ENCODE measurements at regions not wholly inside any gene's neighbourhood (a gene's known extent, or its start where the extent isn't known, plus 50 kb on each side); places are given as distances from the start of the nearest gene placed in this dataset.

DNA sequence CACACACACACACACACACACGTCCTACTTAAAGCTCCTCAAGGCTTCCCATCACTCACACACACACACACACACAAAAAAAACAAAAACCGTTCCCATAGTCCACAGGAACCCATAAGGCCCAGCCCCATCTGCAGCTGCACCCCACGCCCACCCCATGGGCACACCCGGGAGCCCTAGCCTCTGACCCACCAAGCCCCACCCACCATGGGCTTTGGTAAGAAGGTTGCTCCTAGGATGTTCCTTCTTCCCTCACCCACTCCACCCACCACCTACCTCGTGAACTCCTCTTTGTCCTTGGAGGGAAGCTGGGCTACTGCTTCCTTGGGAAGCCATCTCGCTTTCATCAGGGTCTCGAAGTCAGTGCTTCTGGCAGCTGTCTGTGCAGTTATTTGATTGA, 115.1 kb downstream of the TPRA1 start:
- Histone ChIP-seq H3K27me3 (ENCODE audit: control insufficient read depth in 2 of 2, insufficient read depth in 2 of 2, low read length in 2 of 2) (peaks cover 0 to 2% of the 10 kb centered on the region in 2 experiments), H3K4me2 (ENCODE audit: insufficient read depth, low read length) (no peak overlapping the region), H3K27ac (ENCODE audit: insufficient read depth, low read depth, low read length) (no peak overlapping the region), H3K36me3 (ENCODE audit: control insufficient read depth in 2 of 2, extremely low read depth in 1 of 2, insufficient read depth in 2 of 2, low read length in 2 of 2) (no peaks in the 10 kb centered on the region), H3K79me2 (ENCODE audit: control insufficient read depth, insufficient read depth, low read length) (no peaks in the 10 kb centered on the region), H3K4me3 (replicated peaks in 1 of 3; ENCODE audit: insufficient read depth in 1 of 3, low read depth in 1 of 3, low read length in 3 of 3) (no peak overlapping the region), H3K9me3 (replicated peaks; ENCODE audit: control insufficient read depth, insufficient read depth, low read length) (no peaks in the 10 kb centered on the region), H2AFZ (ENCODE audit: low read depth, low read length) (no peak overlapping the region), H4K20me1 (replicated peaks; ENCODE audit: control insufficient read depth, extremely low read depth, insufficient read depth, low read length) (no peaks in the 10 kb centered on the region), H3K4me1 (ENCODE audit: control insufficient read depth, extremely low read depth, insufficient read depth, low read length) (no peaks in the 10 kb centered on the region), H3K9ac (replicated peaks; ENCODE audit: extremely low read depth, insufficient read depth, low read length) (no peak overlapping the region), H3K9me1 (replicated peaks; ENCODE audit: control insufficient read depth, extremely low read depth, insufficient read depth, low read length) (no peaks in the 10 kb centered on the region)
- BruUV-seq (replicated peaks): no TSS peak
- ChIA-PET POLR2A (no interaction called here), CTCF (no interaction called here)
- FAIRE-seq (no peak), DNase-seq (ENCODE audit: low read depth, low spot score) (no peak)
- dilution Hi-C loops (cut with MboI; ENCODE audit: extremely low pct_ligation_motif_present, low sequenced_read_pairs): no loop called here
- intact Hi-C loops (cut with micrococcal nuclease): no loop called here
- TF ChIP-seq JUN (IDR thresholded peaks at IDR 0.05; ENCODE audit: borderline replicate concordance, insufficient read depth, insufficient read length, low read depth) (no peak), EZH2 (IDR thresholded peaks at IDR 0.05; ENCODE audit: borderline replicate concordance, low read depth, low read length, severe bottlenecking) (no peak), POLR2A (IDR thresholded peaks at IDR 0.05; ENCODE audit: low read depth, low read length) (no peak), POLR2AphosphoS5 (IDR thresholded peaks at IDR 0.05; ENCODE audit: insufficient read depth, low read depth, low read length) (no peak), GATA2 (IDR thresholded peaks at IDR 0.05; ENCODE audit: insufficient read depth, insufficient read length, low read depth, low read length) (no peak), CTCF (IDR thresholded peaks at IDR 0.05; ENCODE audit: extremely low read depth in 1 of 2, insufficient read depth in 1 of 2, low read depth in 1 of 2, low read length in 2 of 2) (no peak), MYC (IDR thresholded peaks at IDR 0.05; ENCODE audit: low read depth, low read length) (no peak), FOS (IDR thresholded peaks at IDR 0.05; ENCODE audit: borderline replicate concordance, insufficient read depth, low read length) (no peak)
- TF ChIP-seq, protein P1, sequence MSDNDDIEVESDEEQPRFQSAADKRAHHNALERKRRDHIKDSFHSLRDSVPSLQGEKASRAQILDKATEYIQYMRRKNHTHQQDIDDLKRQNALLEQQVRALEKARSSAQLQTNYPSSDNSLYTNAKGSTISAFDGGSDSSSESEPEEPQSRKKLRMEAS (IDR thresholded peaks at IDR 0.05; ENCODE audit: insufficient read depth, insufficient read length): no peak

Data from endothelial cell of umbilical vein (primary cell).